GM12878 (cell line): ENCODE measurements at regions not wholly inside any gene's neighbourhood (a gene's known extent, or its start where the extent isn't known, plus 50 kb on each side); places are given as distances from the start of the nearest gene placed in this dataset.

Experiments used
- ATAC-seq: fragments of 200-7000 bp; cut with Tn5 transposase; 3 replicates; pipeline ENCODE4 v1.9.1; 2020; ENCODE audit warnings: mild to moderate bottlenecking, moderate library complexity
- BruUV-seq: library from RNA; stranded (reverse); fragments of 400-500 nt; replicated peaks from 2 replicates; lab custom pipeline; 2021; lab: Mats Ljungman, UMichigan
- CTCF ChIA-PET: fragments of 300-600 bp; sonication (Branson Sonifier 250); formaldehyde crosslinking; extraction: SDS; loops from one replicate; lab custom pipeline; 2021; ENCODE audit warnings: inconsistent platforms; lab: Yijun Ruan, JAX
- POLR2A ChIA-PET: fragments of 350-600 bp; formaldehyde crosslinking; extraction: SDS; loops from one replicate; lab custom pipeline; 2021; ENCODE audit warnings: inconsistent platforms; lab: Charles Lee
- RAD21 ChIA-PET: fragments of 300-600 bp; sonication (Branson Sonifier 250); formaldehyde crosslinking; loops from one replicate; lab custom pipeline; 2023; ENCODE audit warnings: antibody characterized with exemption; ENCODE audit not compliant: unreplicated experiment; lab: Charles Lee
- SMC1A ChIA-PET: fragments of 300-600 bp; sonication (Branson Sonifier 250); formaldehyde crosslinking; loops from one replicate; lab custom pipeline; 2023; ENCODE audit not compliant: unreplicated experiment, uncharacterized antibody; lab: Charles Lee
- DNase-seq: peaks from one replicate; pipeline ENCODE4 v3.0.0-alpha.2; 2011; ENCODE audit warnings: low read depth, low spot score
- FAIRE-seq: peaks from 3 replicates; lab custom pipeline; 2011; peaks lifted over from hg19 to GRCh38; lab: Jason Lieb, UNC
- H2AFZ ChIP-seq: 2 replicates; pipeline ENCODE4 v1.6.0; 2011; ENCODE audit warnings: low read depth, low read length, control low read depth; ENCODE audit not compliant: control insufficient read depth
- H3K27ac ChIP-seq: 2 replicates; pipeline ENCODE4 v1.5.1; 2011; ENCODE audit warnings: control low read depth; ENCODE audit not compliant: control insufficient read depth, insufficient read depth
- H3K27me3 ChIP-seq, 2 experiments: replicated peaks in 1 of 2; 2 replicates each; pipeline versions ENCODE4 v1.6.0 to v1.6.1; 2011; ENCODE audit warnings: low read length in 1 of 2; ENCODE audit not compliant: control insufficient read depth in 2 of 2, insufficient read depth in 2 of 2
- H3K36me3 ChIP-seq, 2 experiments: 2 replicates each; pipeline ENCODE4 v1.5.1; 2011; ENCODE audit warnings: low read length in 1 of 2; ENCODE audit not compliant: control insufficient read depth in 2 of 2, insufficient read depth in 2 of 2
- H3K4me1 ChIP-seq: 2 replicates; pipeline ENCODE4 v1.6.1; 2011; ENCODE audit warnings: mild to moderate bottlenecking, low read length, moderate library complexity, mixed read lengths; ENCODE audit not compliant: control insufficient read depth, insufficient read depth
- H3K4me2 ChIP-seq: 2 replicates; pipeline ENCODE4 v1.6.0; 2011; ENCODE audit warnings: control low read depth; ENCODE audit not compliant: control insufficient read depth, insufficient read depth
- H3K4me3 ChIP-seq: fragments of 200-600 bp; sonication (generic); 2 replicates; pipeline ENCODE4 v1.5.1; 2016
- H3K79me2 ChIP-seq: 2 replicates; pipeline ENCODE4 v1.6.0; 2011; ENCODE audit warnings: low read length; ENCODE audit not compliant: control insufficient read depth, insufficient read depth
- H3K9ac ChIP-seq: 2 replicates; pipeline ENCODE4 v1.8.0; 2011; ENCODE audit warnings: low read length, control low read depth, mixed read lengths; ENCODE audit not compliant: control insufficient read depth, insufficient read depth
- H3K9me3 ChIP-seq: replicated peaks from 3 replicates; pipeline ENCODE4 v1.5.1; 2011; ENCODE audit warnings: mild to moderate bottlenecking, low read length; ENCODE audit not compliant: control insufficient read depth, insufficient read depth
- H4K20me1 ChIP-seq: 2 replicates; pipeline ENCODE4 v1.6.0; 2011; ENCODE audit not compliant: control insufficient read depth, insufficient read depth
- CHD1 ChIP-seq: IDR thresholded peaks from 2 replicates; pipeline ENCODE4 v1.6.1; 2012; ENCODE audit warnings: low read depth, low read length, improper control_type of control experiment
- IRF3 ChIP-seq: fragments of 450-650 bp; IDR thresholded peaks from 2 replicates; pipeline ENCODE4 v1.6.1; 2014; ENCODE audit warnings: mild to moderate bottlenecking
- PBX3 ChIP-seq: IDR thresholded peaks from 2 replicates; pipeline ENCODE4 v1.6.1; 2011; ENCODE audit warnings: mild to moderate bottlenecking, low read depth, low read length, moderate library complexity; ENCODE audit not compliant: insufficient replicate concordance
- POU2F2 ChIP-seq: IDR thresholded peaks from 3 replicates; pipeline ENCODE4 v1.6.1; 2011; ENCODE audit warnings: low read depth, mild to moderate bottlenecking, low read length, borderline replicate concordance
- RAD51 ChIP-seq: fragments of 450-650 bp; IDR thresholded peaks from 2 replicates; pipeline ENCODE4 v1.6.1; 2016; ENCODE audit warnings: moderate library complexity, mild to moderate bottlenecking, inconsistent platforms
- SREBF2 ChIP-seq: IDR thresholded peaks from 2 replicates; pipeline ENCODE4 v1.6.1; 2012; ENCODE audit warnings: mild to moderate bottlenecking, low read length
- TCF3 ChIP-seq: IDR thresholded peaks from 2 replicates; pipeline ENCODE4 v1.6.1; 2012; ENCODE audit warnings: low read depth, mild to moderate bottlenecking, low read length, borderline replicate concordance; ENCODE audit not compliant: insufficient read depth
- in situ Hi-C: fragments of 300-500 bp; cut with MboI; formaldehyde crosslinking; loops from 9 replicates; pipeline ENCODE4 v1.14.3; 2018; ENCODE audit warnings: mixed read lengths
- intact Hi-C: fragments of 100-400 bp; cut with micrococcal nuclease; formaldehyde crosslinking; loops from one replicate; pipeline ENCODE4 v1.14.2; 2022; ENCODE audit not compliant: unreplicated experiment

- no TSS peak for BruUV-seq
- ATAC-seq (no peak), DNase-seq (no peak), FAIRE-seq (no peak)
- POLR2A ChIA-PET = no interaction called here
- Histone ChIP-seq H3K27ac (no peak overlapping the region), H3K36me3 (no peaks in the 10 kb centered on the region), H3K9me3 (no peaks in the 10 kb centered on the region), H3K4me3 (no peak overlapping the region), H4K20me1 (no peaks in the 10 kb centered on the region), H3K9ac (no peak overlapping the region), H2AFZ (no peak overlapping the region), H3K27me3 (no peaks in the 10 kb centered on the region), H3K4me1 (no peaks in the 10 kb centered on the region), H3K4me2 (no peak overlapping the region), H3K79me2 (no peaks in the 10 kb centered on the region)
- SMC1A ChIA-PET = interaction anchor here (1.4 kb wide), 1 partner anchor 16 kb away, joined by 4 read pairs; no protein-coding TSS in a partner anchor
- TF ChIP-seq SREBF2 (no peak), IRF3 (no peak), RAD51 (no peak), POU2F2 (no peak), CHD1 (no peak), TCF3 (no peak), PBX3 (no peak)
- in situ Hi-C loops (no loop called here), intact Hi-C loops (no loop called here)
- CTCF ChIA-PET = no interaction called here
- RAD21 ChIA-PET = no interaction called here
Observed at GRCh38 chr18:42155024-42155423, 200.0 kb downstream of the PIK3C3 start.
